ENCODE measurements at regions not wholly inside any gene's neighbourhood (a gene's known extent, or its start where the extent isn't known, plus 50 kb on each side); places are given as distances from the start of the nearest gene placed in this dataset.

DNA sequence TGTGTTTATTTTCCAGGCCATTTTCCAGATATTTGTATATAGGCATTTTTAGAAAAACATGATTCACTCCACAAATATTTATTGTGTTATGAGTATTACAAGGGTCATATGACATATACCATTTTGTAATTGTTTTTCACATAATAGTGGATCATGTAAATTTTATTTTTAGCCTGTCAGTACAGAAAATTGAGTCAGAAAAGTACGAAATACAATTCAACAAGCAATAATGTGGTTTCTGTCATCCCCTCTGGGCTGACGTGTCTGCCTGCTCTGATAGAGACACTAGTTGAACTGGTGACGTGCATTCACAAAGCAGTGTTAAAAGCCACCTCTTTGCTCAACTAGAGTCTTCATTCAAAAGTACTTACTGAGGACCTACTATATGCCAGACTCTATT is 97.9 kb upstream of the STEAP1B start:
- TF ChIP-seq, protein P1, sequence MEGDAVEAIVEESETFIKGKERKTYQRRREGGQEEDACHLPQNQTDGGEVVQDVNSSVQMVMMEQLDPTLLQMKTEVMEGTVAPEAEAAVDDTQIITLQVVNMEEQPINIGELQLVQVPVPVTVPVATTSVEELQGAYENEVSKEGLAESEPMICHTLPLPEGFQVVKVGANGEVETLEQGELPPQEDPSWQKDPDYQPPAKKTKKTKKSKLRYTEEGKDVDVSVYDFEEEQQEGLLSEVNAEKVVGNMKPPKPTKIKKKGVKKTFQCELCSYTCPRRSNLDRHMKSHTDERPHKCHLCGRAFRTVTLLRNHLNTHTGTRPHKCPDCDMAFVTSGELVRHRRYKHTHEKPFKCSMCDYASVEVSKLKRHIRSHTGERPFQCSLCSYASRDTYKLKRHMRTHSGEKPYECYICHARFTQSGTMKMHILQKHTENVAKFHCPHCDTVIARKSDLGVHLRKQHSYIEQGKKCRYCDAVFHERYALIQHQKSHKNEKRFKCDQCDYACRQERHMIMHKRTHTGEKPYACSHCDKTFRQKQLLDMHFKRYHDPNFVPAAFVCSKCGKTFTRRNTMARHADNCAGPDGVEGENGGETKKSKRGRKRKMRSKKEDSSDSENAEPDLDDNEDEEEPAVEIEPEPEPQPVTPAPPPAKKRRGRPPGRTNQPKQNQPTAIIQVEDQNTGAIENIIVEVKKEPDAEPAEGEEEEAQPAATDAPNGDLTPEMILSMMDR (IDR thresholded peaks at IDR 0.05) = no peak
- TF ChIP-seq POLR2A (IDR thresholded peaks at IDR 0.05) = no peak
